ENCODE measurements at regions not wholly inside any gene's neighbourhood (a gene's known extent, or its start where the extent isn't known, plus 50 kb on each side); places are given as distances from the start of the nearest gene placed in this dataset.

DNA sequence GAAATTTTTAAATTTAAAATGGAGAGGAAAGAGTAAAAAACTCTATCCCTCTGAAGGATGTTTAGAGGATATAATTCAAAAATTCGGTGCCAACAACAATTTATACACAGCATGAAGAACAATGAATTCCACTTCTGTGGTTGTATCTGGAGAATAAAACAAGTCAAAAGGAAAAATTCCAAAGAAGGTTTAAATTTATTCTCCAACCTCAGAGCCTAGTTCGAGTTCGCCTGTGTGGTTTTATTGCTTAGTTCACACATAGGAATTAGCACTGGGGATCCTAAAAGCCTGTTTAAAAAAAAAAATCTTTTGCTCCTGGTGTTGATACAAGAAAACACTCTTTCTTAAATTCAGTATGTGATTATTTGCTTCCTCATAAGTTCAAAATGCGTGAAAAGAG is 79.2 kb downstream of the LLPH start (continued):
- TF ChIP-seq, protein P1, sequence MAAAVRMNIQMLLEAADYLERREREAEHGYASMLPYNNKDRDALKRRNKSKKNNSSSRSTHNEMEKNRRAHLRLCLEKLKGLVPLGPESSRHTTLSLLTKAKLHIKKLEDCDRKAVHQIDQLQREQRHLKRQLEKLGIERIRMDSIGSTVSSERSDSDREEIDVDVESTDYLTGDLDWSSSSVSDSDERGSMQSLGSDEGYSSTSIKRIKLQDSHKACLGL (CRISPR knock-in tag; IDR thresholded peaks at IDR 0.05) = no peak
- TF ChIP-seq SAP130 (CRISPR knock-in tag; IDR thresholded peaks at IDR 0.05; ENCODE audit: low read depth) (no peak), ZNF33B (CRISPR knock-in tag; IDR thresholded peaks at IDR 0.05) (no peak)

DNA sequence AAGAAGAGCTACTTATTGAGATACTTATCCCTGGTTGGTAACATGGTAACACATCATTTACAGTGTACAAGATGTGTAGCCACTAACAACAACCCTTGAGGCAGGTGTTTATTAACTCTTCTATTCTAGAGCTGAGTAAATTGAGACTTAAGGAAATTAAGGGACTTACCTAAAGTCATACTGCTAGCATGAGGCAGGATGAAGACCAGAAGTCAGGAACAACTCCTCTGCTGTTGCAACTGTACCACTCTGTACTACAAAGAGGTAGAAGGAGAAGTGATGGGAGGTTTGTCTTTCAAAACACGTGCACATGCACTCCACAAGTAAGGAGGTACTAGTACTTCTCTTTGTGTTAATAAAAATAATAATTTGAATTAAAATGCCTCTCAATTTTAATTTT is 79.9 kb downstream of the LLPH start:
- 81% methylated on average over 1 of the region's 1 CpG for WGBS (ENCODE audit: low lambda C conversion rate)
- TF ChIP-seq, protein P2, sequence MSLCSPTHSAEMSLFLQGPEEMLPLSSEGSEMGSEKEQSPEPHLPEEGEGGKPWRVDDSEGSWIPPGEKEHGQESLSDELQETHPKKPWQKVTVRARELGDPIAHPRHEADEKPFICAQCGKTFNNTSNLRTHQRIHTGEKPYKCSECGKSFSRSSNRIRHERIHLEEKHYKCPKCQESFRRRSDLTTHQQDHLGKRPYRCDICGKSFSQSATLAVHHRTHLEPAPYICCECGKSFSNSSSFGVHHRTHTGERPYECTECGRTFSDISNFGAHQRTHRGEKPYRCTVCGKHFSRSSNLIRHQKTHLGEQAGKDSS (CRISPR knock-in tag; IDR thresholded peaks at IDR 0.05; ENCODE audit: borderline replicate concordance, low read depth) = no peak
- TF ChIP-seq ZFP36L1 (CRISPR knock-in tag; IDR thresholded peaks at IDR 0.05) (no peak), ZBTB8A (CRISPR knock-in tag; IDR thresholded peaks at IDR 0.05; ENCODE audit: borderline replicate concordance, low read depth) (no peak), ZNF737 (CRISPR knock-in tag; IDR thresholded peaks at IDR 0.05; ENCODE audit: borderline replicate concordance) (no peak), SYNCRIP (IDR thresholded peaks at IDR 0.05; ENCODE audit: insufficient read depth, low read depth, low read length) (no peak), GATAD2A (CRISPR knock-in tag; IDR thresholded peaks at IDR 0.05) (no peak), ZNF549 (CRISPR knock-in tag; IDR thresholded peaks at IDR 0.05) (no peak), ZNF274 (CRISPR knock-in tag; IDR thresholded peaks at IDR 0.05) (no peak)
- TF ChIP-seq, protein P3, sequence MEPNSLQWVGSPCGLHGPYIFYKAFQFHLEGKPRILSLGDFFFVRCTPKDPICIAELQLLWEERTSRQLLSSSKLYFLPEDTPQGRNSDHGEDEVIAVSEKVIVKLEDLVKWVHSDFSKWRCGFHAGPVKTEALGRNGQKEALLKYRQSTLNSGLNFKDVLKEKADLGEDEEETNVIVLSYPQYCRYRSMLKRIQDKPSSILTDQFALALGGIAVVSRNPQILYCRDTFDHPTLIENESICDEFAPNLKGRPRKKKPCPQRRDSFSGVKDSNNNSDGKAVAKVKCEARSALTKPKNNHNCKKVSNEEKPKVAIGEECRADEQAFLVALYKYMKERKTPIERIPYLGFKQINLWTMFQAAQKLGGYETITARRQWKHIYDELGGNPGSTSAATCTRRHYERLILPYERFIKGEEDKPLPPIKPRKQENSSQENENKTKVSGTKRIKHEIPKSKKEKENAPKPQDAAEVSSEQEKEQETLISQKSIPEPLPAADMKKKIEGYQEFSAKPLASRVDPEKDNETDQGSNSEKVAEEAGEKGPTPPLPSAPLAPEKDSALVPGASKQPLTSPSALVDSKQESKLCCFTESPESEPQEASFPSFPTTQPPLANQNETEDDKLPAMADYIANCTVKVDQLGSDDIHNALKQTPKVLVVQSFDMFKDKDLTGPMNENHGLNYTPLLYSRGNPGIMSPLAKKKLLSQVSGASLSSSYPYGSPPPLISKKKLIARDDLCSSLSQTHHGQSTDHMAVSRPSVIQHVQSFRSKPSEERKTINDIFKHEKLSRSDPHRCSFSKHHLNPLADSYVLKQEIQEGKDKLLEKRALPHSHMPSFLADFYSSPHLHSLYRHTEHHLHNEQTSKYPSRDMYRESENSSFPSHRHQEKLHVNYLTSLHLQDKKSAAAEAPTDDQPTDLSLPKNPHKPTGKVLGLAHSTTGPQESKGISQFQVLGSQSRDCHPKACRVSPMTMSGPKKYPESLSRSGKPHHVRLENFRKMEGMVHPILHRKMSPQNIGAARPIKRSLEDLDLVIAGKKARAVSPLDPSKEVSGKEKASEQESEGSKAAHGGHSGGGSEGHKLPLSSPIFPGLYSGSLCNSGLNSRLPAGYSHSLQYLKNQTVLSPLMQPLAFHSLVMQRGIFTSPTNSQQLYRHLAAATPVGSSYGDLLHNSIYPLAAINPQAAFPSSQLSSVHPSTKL (CRISPR knock-in tag; IDR thresholded peaks at IDR 0.05) = no peak
- TF ChIP-seq, protein P4, sequence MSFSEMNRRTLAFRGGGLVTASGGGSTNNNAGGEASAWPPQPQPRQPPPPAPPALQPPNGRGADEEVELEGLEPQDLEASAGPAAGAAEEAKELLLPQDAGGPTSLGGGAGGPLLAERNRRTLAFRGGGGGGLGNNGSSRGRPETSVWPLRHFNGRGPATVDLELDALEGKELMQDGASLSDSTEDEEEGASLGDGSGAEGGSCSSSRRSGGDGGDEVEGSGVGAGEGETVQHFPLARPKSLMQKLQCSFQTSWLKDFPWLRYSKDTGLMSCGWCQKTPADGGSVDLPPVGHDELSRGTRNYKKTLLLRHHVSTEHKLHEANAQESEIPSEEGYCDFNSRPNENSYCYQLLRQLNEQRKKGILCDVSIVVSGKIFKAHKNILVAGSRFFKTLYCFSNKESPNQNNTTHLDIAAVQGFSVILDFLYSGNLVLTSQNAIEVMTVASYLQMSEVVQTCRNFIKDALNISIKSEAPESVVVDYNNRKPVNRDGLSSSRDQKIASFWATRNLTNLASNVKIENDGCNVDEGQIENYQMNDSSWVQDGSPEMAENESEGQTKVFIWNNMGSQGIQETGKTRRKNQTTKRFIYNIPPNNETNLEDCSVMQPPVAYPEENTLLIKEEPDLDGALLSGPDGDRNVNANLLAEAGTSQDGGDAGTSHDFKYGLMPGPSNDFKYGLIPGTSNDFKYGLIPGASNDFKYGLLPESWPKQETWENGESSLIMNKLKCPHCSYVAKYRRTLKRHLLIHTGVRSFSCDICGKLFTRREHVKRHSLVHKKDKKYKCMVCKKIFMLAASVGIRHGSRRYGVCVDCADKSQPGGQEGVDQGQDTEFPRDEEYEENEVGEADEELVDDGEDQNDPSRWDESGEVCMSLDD (CRISPR knock-in tag; IDR thresholded peaks at IDR 0.05; ENCODE audit: borderline replicate concordance) = no peak

More for the DNA sequence above, 79.9 kb downstream of the LLPH start:
- ChIA-PET CTCF (ENCODE audit: low intra/inter-chr PET ratio, low total read pairs) (no interaction called here), POLR2A (no interaction called here)
- ATAC-seq (no peak), FAIRE-seq (no peak), DNase-seq (ENCODE audit: low spot score) (no peak)
- Histone ChIP-seq H3K4me2 (ENCODE audit: low read depth, low read length) (no peak overlapping the region), H3K27me3 (ENCODE audit: control insufficient read depth in 1 of 2, insufficient read depth in 2 of 2, low read length in 2 of 2) (no peaks in the 10 kb centered on the region), H2AFZ (ENCODE audit: low read length) (no peak overlapping the region), H3K79me2 (ENCODE audit: insufficient read depth, low read length) (no peaks in the 10 kb centered on the region), H3K9me3 (ENCODE audit: low read length) (no peaks in the 10 kb centered on the region), H3K4me3 (replicated peaks in 1 of 3; ENCODE audit: insufficient read depth in 1 of 3, low read depth in 2 of 3, low read length in 3 of 3) (no peak overlapping the region), H3K36me3 (replicated peaks in 1 of 2; ENCODE audit: control insufficient read depth in 1 of 2, insufficient read depth in 2 of 2, low read length in 2 of 2) (no peaks in the 10 kb centered on the region), H3K4me1 (ENCODE audit: insufficient read depth, low read length) (peaks cover 70% of the 10 kb centered on the region), H3K9ac (ENCODE audit: insufficient read depth, low read depth, low read length) (no peak overlapping the region), H3K27ac (ENCODE audit: extremely low read length, insufficient read depth, low read length) (peak overlapping the region; percentile 82), H4K20me1 (ENCODE audit: insufficient read depth, low read length) (no peaks in the 10 kb centered on the region)
- no TSS peak for BruUV-seq (replicated peaks)
- intact Hi-C loops (cut with micrococcal nuclease; ENCODE audit: unreplicated experiment) (no loop called here), in situ Hi-C loops (cut with HindIII; ENCODE audit: extremely low pct_ligation_motif_present, low pct_unique_long_range_greater_than_20kb) (no loop called here)

Measured in HepG2 (cell line).